DND-41 (cell line): ENCODE measurements at regions not wholly inside any gene's neighbourhood (a gene's known extent, or its start where the extent isn't known, plus 50 kb on each side); places are given as distances from the start of the nearest gene placed in this dataset.

Experiments
- ATAC-seq: fragments of 200-7000 bp; cut with Tn5 transposase; 3 replicates; pipeline ENCODE4 v1.9.1; 2021; ENCODE audit warnings: low read depth; ENCODE audit not compliant: insufficient read depth
- DNase-seq: peaks from one replicate; pipeline ENCODE4 v3.0.0-alpha.2; 2020
- H2AFZ ChIP-seq: 2 replicates; pipeline ENCODE4 v1.6.0; 2012; ENCODE audit warnings: low read depth, low read length
- H3K27ac ChIP-seq: 2 replicates; pipeline ENCODE4 v1.5.1; 2012; ENCODE audit warnings: low read length, inconsistent platforms
- H3K27me3 ChIP-seq: fragments of 200-600 bp; sonication (generic); 2 replicates; pipeline ENCODE4 v1.6.0; 2012; ENCODE audit warnings: low read length, mild to moderate bottlenecking, inconsistent platforms; ENCODE audit not compliant: insufficient read depth, poor library complexity
- H3K36me3 ChIP-seq: 2 replicates; pipeline ENCODE4 v1.5.1; 2012; ENCODE audit warnings: low read length, inconsistent platforms; ENCODE audit not compliant: insufficient read depth
- H3K4me1 ChIP-seq: 2 replicates; pipeline ENCODE4 v1.5.1; 2012; ENCODE audit warnings: mild to moderate bottlenecking, low read length; ENCODE audit not compliant: insufficient read depth
- H3K4me2 ChIP-seq: 2 replicates; pipeline ENCODE4 v1.6.0; 2012; ENCODE audit warnings: mild to moderate bottlenecking, moderate library complexity, low read length, inconsistent platforms; ENCODE audit not compliant: insufficient read depth
- H3K4me3 ChIP-seq, 2 experiments: fragments of 200-600 bp in 1 of 2; shearing (Covaris generic) in 1 of 2; 2 replicates each; pipeline ENCODE4 v1.5.1; 2012 to 2016; ENCODE audit warnings: inconsistent platforms in 2 of 2, low read length in 2 of 2, mild to moderate bottlenecking in 2 of 2, low read depth in 1 of 2, moderate library complexity in 1 of 2
- H3K79me2 ChIP-seq: 2 replicates; pipeline ENCODE4 v1.6.0; 2012; ENCODE audit warnings: low read length, inconsistent platforms; ENCODE audit not compliant: insufficient read depth
- H3K9ac ChIP-seq: 2 replicates; pipeline ENCODE4 v1.6.0; 2012; ENCODE audit warnings: low read depth, mild to moderate bottlenecking, inconsistent platforms, low read length, moderate library complexity
- H3K9me3 ChIP-seq: 2 replicates; pipeline ENCODE4 v1.5.1; 2012; ENCODE audit warnings: low read length, moderate library complexity, mild to moderate bottlenecking, inconsistent platforms; ENCODE audit not compliant: insufficient read depth, severe bottlenecking
- H4K20me1 ChIP-seq: 2 replicates; pipeline ENCODE4 v1.6.0; 2012; ENCODE audit warnings: low read length; ENCODE audit not compliant: insufficient read depth
- EZH2 ChIP-seq: IDR thresholded peaks from 3 replicates; pipeline ENCODE4 v1.6.1; 2012; ENCODE audit warnings: borderline replicate concordance, low read depth, mild to moderate bottlenecking, moderate library complexity, low read length, inconsistent platforms; ENCODE audit not compliant: severe bottlenecking
- TF ChIP-seq, protein P1 (sequence below): IDR thresholded peaks from 2 replicates; pipeline ENCODE4 v1.5.1; 2012; ENCODE audit warnings: borderline replicate concordance, low read length, moderate library complexity, mild to moderate bottlenecking; ENCODE audit not compliant: poor library complexity, severe bottlenecking; ENCODE audit errors: extremely low read depth

DNA sequence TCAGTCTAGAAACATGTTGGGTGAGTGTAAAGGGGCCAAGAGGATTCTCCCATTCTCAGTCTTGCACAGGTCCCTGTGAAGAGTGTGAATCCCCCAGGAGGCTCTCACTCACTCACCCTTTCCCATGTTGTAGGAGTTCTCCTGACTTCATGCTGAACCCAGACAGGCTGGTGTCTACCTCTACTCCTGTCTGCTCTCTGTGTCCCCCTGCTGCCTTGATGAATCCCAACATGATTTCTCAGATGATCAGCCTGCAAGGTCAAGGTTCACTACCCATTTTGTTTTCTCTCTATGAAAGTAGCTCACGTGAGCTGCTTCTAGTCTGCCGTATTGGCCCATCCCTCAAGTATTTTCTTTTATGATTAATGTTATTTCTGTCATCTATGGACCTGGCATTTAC is 500.6 kb downstream of the ETS1 start:
- H3K4me3 ChIP-seq = no peak overlapping the region
- no peak overlapping the region for H3K27ac ChIP-seq
- peaks cover 17% of the 10 kb centered on the region for H3K9me3 ChIP-seq
- ATAC-seq (no peak), DNase-seq (no peak)
- H3K79me2 ChIP-seq = no peaks in the 10 kb centered on the region
- no peaks in the 10 kb centered on the region for H4K20me1 ChIP-seq
- no peak for TF ChIP-seq EZH2
- TF ChIP-seq, protein P1, sequence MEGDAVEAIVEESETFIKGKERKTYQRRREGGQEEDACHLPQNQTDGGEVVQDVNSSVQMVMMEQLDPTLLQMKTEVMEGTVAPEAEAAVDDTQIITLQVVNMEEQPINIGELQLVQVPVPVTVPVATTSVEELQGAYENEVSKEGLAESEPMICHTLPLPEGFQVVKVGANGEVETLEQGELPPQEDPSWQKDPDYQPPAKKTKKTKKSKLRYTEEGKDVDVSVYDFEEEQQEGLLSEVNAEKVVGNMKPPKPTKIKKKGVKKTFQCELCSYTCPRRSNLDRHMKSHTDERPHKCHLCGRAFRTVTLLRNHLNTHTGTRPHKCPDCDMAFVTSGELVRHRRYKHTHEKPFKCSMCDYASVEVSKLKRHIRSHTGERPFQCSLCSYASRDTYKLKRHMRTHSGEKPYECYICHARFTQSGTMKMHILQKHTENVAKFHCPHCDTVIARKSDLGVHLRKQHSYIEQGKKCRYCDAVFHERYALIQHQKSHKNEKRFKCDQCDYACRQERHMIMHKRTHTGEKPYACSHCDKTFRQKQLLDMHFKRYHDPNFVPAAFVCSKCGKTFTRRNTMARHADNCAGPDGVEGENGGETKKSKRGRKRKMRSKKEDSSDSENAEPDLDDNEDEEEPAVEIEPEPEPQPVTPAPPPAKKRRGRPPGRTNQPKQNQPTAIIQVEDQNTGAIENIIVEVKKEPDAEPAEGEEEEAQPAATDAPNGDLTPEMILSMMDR = peak; percentile 7
- no peak overlapping the region for H3K9ac ChIP-seq
- no peak overlapping the region for H3K4me2 ChIP-seq
- H3K4me1 ChIP-seq = no peaks in the 10 kb centered on the region
- no peaks in the 10 kb centered on the region for H3K36me3 ChIP-seq
- H3K27me3 ChIP-seq = no peaks in the 10 kb centered on the region
- H2AFZ ChIP-seq = no peak overlapping the region

DNA sequence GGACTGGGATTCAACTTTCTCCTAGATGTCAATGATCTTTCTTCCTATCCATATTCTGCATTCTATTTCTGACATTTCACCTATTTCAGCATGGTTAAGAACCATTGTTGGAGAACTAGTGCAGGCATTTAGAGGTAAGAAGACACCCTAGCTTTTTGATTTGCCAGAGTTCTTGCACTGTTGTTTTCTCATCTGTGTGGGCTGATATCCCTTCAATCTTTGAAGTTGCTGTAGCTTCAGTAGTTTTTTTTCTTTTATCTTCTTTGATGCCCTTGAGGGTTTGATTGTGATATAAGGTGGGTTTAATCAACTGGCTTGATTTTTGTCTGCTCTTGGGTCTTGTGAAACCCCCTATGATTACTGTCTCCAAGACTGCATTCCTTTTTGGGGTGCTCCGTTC is 502.1 kb downstream of the ETS1 start:
- no peak overlapping the region for H3K4me2 ChIP-seq
- H3K27ac ChIP-seq = no peak overlapping the region
- no peak overlapping the region for H2AFZ ChIP-seq
- ATAC-seq = no peak
- no peaks in the 10 kb centered on the region for H3K4me1 ChIP-seq
- H3K4me3 ChIP-seq = no peak overlapping the region
- no peaks in the 10 kb centered on the region for H3K36me3 ChIP-seq
- H3K9me3 ChIP-seq = peaks cover 14% of the 10 kb centered on the region
- no peaks in the 10 kb centered on the region for H3K27me3 ChIP-seq
- H3K9ac ChIP-seq = no peak overlapping the region
- no peak for DNase-seq
- H4K20me1 ChIP-seq = no peaks in the 10 kb centered on the region
- TF ChIP-seq EZH2 = no peak
- TF ChIP-seq, protein P1 = no peak
- no peaks in the 10 kb centered on the region for H3K79me2 ChIP-seq

DNA sequence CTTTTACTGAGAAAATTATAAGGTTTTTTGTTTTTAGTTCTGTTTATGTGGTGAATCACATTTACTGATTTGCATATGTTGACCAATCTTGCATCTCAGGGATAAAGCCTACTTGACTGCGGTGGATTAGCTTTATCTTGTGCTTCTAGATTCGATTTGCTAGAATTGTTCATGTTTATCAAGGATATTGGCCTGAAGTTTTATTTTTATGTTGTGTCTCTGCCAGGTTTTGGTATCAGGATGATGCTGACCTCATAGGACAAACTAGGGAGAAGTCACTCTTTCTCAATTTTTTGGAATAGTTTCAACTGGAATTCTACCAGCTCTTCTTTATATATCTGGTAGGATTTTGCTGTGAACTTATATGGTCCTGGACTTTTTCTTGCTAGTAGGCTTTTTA is 504.8 kb downstream of the ETS1 start:
- Histone ChIP-seq H3K27me3 (no peaks in the 10 kb centered on the region), H3K79me2 (no peaks in the 10 kb centered on the region), H3K9ac (no peak overlapping the region), H3K27ac (no peak overlapping the region), H3K4me3 (no peak overlapping the region), H3K4me1 (no peaks in the 10 kb centered on the region), H3K9me3 (peaks cover 12% of the 10 kb centered on the region), H2AFZ (no peak overlapping the region), H3K4me2 (no peak overlapping the region), H3K36me3 (no peaks in the 10 kb centered on the region), H4K20me1 (no peaks in the 10 kb centered on the region)
- no peak for DNase-seq
- ATAC-seq = no peak
- no peak for TF ChIP-seq EZH2
- TF ChIP-seq, protein P1 = no peak

DNA sequence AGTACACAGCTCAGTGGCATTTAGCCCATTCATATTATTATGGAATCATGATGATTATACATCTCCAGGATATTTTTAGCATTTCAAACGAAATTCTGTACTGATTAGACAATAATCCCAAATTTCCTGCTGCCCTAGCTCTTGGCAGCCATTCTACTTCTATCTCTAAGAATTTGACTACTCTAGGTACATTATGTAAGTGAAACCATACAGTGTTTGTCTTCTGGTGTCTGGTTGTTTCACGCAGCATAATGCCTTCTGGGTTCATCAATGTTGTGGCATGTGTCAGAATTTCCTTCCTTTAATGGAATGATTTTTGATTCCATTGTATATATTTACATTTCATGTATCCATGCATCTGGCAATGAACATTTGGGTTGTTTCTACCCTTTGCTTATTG is 517.7 kb downstream of the ETS1 start:
- Histone ChIP-seq H3K27me3 (no peaks in the 10 kb centered on the region), H3K9me3 (no peaks in the 10 kb centered on the region), H3K79me2 (no peaks in the 10 kb centered on the region), H3K9ac (no peak overlapping the region), H2AFZ (no peak overlapping the region), H3K27ac (no peak overlapping the region), H4K20me1 (no peaks in the 10 kb centered on the region), H3K4me1 (peaks cover 26% of the 10 kb centered on the region), H3K36me3 (no peaks in the 10 kb centered on the region), H3K4me3 (no peak overlapping the region), H3K4me2 (no peak overlapping the region)
- DNase-seq (no peak), ATAC-seq (no peak)
- TF ChIP-seq EZH2 = no peak
- TF ChIP-seq, protein P1 = no peak
